GM21786 (cell line): ENCODE measurements at regions not wholly inside any gene's neighbourhood (a gene's known extent, or its start where the extent isn't known, plus 50 kb on each side); places are given as distances from the start of the nearest gene placed in this dataset.
A peak's percentile ranks its signal among the peaks of the same experiment; 100 is the strongest.

Source experiments
- ATAC-seq: cut with Tn5 transposase; IDR thresholded peaks from one replicate; pipeline ENCODE4 v1.9.1; 2021; ENCODE audit not compliant: unreplicated experiment

- ATAC-seq, result no peak
Measured at GRCh38 chr11:95692526-95693260, 96.9 kb downstream of the FAM76B start.

GRCh38 chr11:95690100-95690499 lies 99.5 kb downstream of the FAM76B start:
- ATAC-seq, result no peak

GRCh38 chr11:95688501-95689222 lies 100.9 kb downstream of the FAM76B start:
- ATAC-seq, result no peak

GRCh38 chr11:95688015-95688414 lies 101.6 kb downstream of the FAM76B start:
- ATAC-seq, result no peak

- ATAC-seq, result no peak
Measured at GRCh38 chr11:95686265-95686664, 103.3 kb downstream of the FAM76B start.

- ATAC-seq, result no peak
Measured at GRCh38 chr11:95684701-95685100, 104.9 kb downstream of the FAM76B start.

- no peak for ATAC-seq
Measured at GRCh38 chr11:95684170-95684569, 105.4 kb downstream of the FAM76B start.

- ATAC-seq, result no peak
Measured at GRCh38 chr11:95682552-95682951, 107.0 kb downstream of the FAM76B start.

GRCh38 chr11:95680169-95680929 lies 109.2 kb downstream of the FAM76B start:
- peak; percentile 90 for ATAC-seq

- no peak for ATAC-seq
Measured at GRCh38 chr11:95678988-95679387, 110.6 kb downstream of the FAM76B start.

- ATAC-seq, result no peak
Measured at GRCh38 chr11:95676308-95676707, 113.3 kb downstream of the FAM76B start.

GRCh38 chr11:95675585-95675984 lies 114.0 kb downstream of the FAM76B start:
- no peak for ATAC-seq

GRCh38 chr11:95674657-95675358 lies 114.8 kb downstream of the FAM76B start:
- ATAC-seq, result no peak

- no peak for ATAC-seq
Measured at GRCh38 chr11:95671768-95672167, 117.8 kb downstream of the FAM76B start.

- no peak for ATAC-seq
Measured at GRCh38 chr11:95668131-95668530, 121.5 kb downstream of the FAM76B start.

- no peak for ATAC-seq
Measured at GRCh38 chr11:95661162-95661561, 128.4 kb downstream of the FAM76B start.

GRCh38 chr11:95660038-95660437 lies 129.5 kb downstream of the FAM76B start:
- ATAC-seq, result no peak

- ATAC-seq, result no peak
Measured at GRCh38 chr11:95659088-95659487, 130.5 kb downstream of the FAM76B start.

- ATAC-seq, result no peak
Measured at GRCh38 chr11:95655536-95655935, 134.0 kb downstream of the FAM76B start.

- ATAC-seq, result no peak
Measured at GRCh38 chr11:95653680-95654079, 135.9 kb downstream of the FAM76B start.

- ATAC-seq, result no peak
Measured at GRCh38 chr11:95653099-95653498, 136.5 kb downstream of the FAM76B start.
